ENCODE measurements at regions not wholly inside any gene's neighbourhood (a gene's known extent, or its start where the extent isn't known, plus 50 kb on each side); places are given as distances from the start of the nearest gene placed in this dataset.

- Histone ChIP-seq H3K36me3 (ENCODE audit: insufficient read depth, low read length) (no peaks in the 10 kb centered on the region), H3K9ac (ENCODE audit: low read length) (no peak overlapping the region), H3K4me1 (ENCODE audit: insufficient read depth, low read length, severe bottlenecking) (no peaks in the 10 kb centered on the region), H4K20me1 (ENCODE audit: insufficient read depth, low read length) (no peaks in the 10 kb centered on the region), H3K4me3 (ENCODE audit: low read depth, low read length, poor library complexity, severe bottlenecking) (no peak overlapping the region), H3K79me2 (ENCODE audit: insufficient read depth, low read length) (no peaks in the 10 kb centered on the region), H3K9me2 (ENCODE audit: low read depth, low read length) (no peaks in the 10 kb centered on the region; the same call in 1 of the 2 replicates), H3F3A (ENCODE audit: insufficient read depth, low read length) (no peaks in the 10 kb centered on the region), H3K9me3 (ENCODE audit: low read length) (no peaks in the 10 kb centered on the region), H3K4me2 (ENCODE audit: low read length) (no peak overlapping the region), H3K27ac (ENCODE audit: low read depth, low read length, poor library complexity, severe bottlenecking) (no peak overlapping the region), H2AFZ (ENCODE audit: low read length) (no peak overlapping the region), H3K27me3 (ENCODE audit: insufficient read depth, low read length) (no peaks in the 10 kb centered on the region)
- TF ChIP-seq EZH2 (IDR thresholded peaks at IDR 0.05; ENCODE audit: borderline replicate concordance, low read length) (no peak), CTCF (IDR thresholded peaks at IDR 0.05; ENCODE audit: low read length) (no peak)
Observed at GRCh38 chr7:85488406-85488805, 301.6 kb upstream of the SEMA3D start.

GRCh38 chr7:85483177-85483576, 296.3 kb upstream of the SEMA3D start:
- Histone ChIP-seq H3K4me1 (ENCODE audit: insufficient read depth, low read length, severe bottlenecking) (no peaks in the 10 kb centered on the region), H3K27me3 (ENCODE audit: insufficient read depth, low read length) (no peaks in the 10 kb centered on the region), H3K4me2 (ENCODE audit: low read length) (no peak overlapping the region), H3K79me2 (ENCODE audit: insufficient read depth, low read length) (no peaks in the 10 kb centered on the region), H4K20me1 (ENCODE audit: insufficient read depth, low read length) (no peaks in the 10 kb centered on the region), H3F3A (ENCODE audit: insufficient read depth, low read length) (no peaks in the 10 kb centered on the region), H3K9ac (ENCODE audit: low read length) (no peak overlapping the region), H3K9me2 (ENCODE audit: low read depth, low read length) (no peaks in the 10 kb centered on the region), H3K27ac (ENCODE audit: low read depth, low read length, poor library complexity, severe bottlenecking) (no peak overlapping the region), H3K36me3 (ENCODE audit: insufficient read depth, low read length) (no peaks in the 10 kb centered on the region), H3K9me3 (ENCODE audit: low read length) (no peaks in the 10 kb centered on the region), H2AFZ (ENCODE audit: low read length) (no peak overlapping the region), H3K4me3 (ENCODE audit: low read depth, low read length, poor library complexity, severe bottlenecking) (no peak overlapping the region)
- no peak for TF ChIP-seq EZH2 (IDR thresholded peaks at IDR 0.05; ENCODE audit: borderline replicate concordance, low read length)
- TF ChIP-seq CTCF (IDR thresholded peaks at IDR 0.05; ENCODE audit: low read length) = no peak

- no peaks in the 10 kb centered on the region for H3F3A ChIP-seq (ENCODE audit: insufficient read depth, low read length)
- no peak overlapping the region for H3K4me2 ChIP-seq (ENCODE audit: low read length)
- H3K9me3 ChIP-seq (ENCODE audit: low read length) = no peaks in the 10 kb centered on the region
- H3K9me2 ChIP-seq (ENCODE audit: low read depth, low read length) = no peaks in the 10 kb centered on the region
- H3K4me1 ChIP-seq (ENCODE audit: insufficient read depth, low read length, severe bottlenecking) = no peaks in the 10 kb centered on the region
- H3K27me3 ChIP-seq (ENCODE audit: insufficient read depth, low read length) = no peaks in the 10 kb centered on the region
- no peak overlapping the region for H3K9ac ChIP-seq (ENCODE audit: low read length)
- no peak overlapping the region for H3K4me3 ChIP-seq (ENCODE audit: low read depth, low read length, poor library complexity, severe bottlenecking)
- H3K36me3 ChIP-seq (ENCODE audit: insufficient read depth, low read length) = no peaks in the 10 kb centered on the region
- no peaks in the 10 kb centered on the region for H3K79me2 ChIP-seq (ENCODE audit: insufficient read depth, low read length)
- H2AFZ ChIP-seq (ENCODE audit: low read length) = no peak overlapping the region
- H4K20me1 ChIP-seq (ENCODE audit: insufficient read depth, low read length) = no peaks in the 10 kb centered on the region
- TF ChIP-seq EZH2 (IDR thresholded peaks at IDR 0.05; ENCODE audit: borderline replicate concordance, low read length) (no peak), CTCF (IDR thresholded peaks at IDR 0.05; ENCODE audit: low read length) (no peak)
- H3K27ac ChIP-seq (ENCODE audit: low read depth, low read length, poor library complexity, severe bottlenecking) = no peak overlapping the region
Observed at GRCh38 chr7:85480666-85481065, 293.8 kb upstream of the SEMA3D start.

Data from OCI-LY1 (cell line).